NCI-H2196 treated with DMSO at 0.1 percent for 48 hours (cell line): ENCODE measurements at regions not wholly inside any gene's neighbourhood (a gene's known extent, or its start where the extent isn't known, plus 50 kb on each side); places are given as distances from the start of the nearest gene placed in this dataset.

ENCODE experiments used
- DNase-seq: peaks from one replicate; lab custom pipeline; 2025; ENCODE audit not compliant: unreplicated experiment; lab: John Stamatoyannopoulos, UW

DNA sequence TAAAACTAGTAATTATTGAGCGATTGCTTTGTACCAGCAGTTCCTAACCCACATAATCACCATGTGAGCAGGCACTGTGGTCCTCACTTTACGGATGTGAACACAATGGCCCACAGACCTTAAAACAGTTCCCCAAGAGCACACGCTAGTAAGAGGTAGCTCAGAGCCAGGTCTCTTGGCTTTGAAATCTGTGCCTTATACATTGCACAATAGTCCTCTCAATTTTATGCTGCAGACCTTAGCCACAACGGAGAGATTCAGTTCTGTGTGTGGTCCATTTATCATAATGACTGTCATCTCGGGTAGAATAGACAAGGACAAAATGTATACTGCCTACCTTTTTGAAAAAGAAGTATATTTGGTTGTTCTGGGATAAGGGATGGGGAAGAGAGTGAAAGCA, 289.0 kb upstream of the ANKRD55 start:
- DNase-seq: no peak

DNA sequence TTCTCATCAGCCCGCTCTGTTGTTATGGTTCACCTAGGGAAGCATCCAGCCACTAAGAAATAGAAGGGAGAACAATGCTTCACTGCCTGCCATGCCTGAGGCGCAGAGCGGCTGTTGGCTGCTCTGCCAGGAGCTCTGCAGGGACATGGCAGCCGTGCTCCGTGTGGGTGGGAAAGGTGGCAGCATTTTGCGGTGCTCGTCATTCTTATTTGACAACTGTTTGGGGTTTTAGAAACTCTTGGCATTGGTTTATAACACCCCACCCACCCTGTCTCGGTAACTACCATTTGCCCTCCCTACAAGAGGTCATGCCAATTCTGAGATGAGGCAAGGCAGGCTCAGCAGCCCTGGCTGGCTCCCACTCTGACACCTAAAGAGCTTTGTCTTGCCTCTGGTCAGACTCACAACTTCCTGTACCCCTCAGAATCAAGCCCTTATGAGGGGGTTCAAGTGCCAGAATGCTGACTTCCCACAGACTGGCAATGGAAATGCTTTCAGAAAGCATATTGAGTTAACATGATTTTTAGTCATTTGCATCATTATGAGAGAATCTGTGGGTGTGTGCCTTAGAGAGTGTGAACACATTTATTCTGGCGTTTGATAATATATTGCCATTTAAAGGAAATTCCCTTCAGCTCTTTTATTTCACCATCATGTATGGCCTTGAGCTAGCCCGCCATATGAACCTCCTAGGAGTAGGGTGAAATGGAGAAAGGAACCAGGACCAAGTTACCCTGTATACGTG, 288.0 kb upstream of the ANKRD55 start:
- DNase-seq: no peak

DNA sequence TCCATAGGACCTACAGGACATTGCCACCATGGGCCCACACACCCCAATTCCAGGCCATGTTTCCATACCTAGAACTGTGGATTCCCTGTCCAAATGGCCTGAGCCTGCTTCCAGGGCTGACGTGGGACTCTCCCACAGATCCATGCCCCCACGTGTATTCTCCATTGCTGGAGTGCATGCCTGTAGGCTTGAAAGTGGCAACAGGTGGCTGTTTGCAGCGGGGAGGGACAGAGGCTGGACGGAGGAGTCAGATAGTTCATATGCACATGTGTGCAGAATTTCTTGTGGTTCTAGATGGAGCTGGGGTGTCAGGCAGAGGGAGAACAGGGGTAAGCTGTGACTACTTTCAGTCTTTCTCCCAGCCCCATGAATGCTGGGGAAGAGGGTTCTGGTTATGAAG, 285.7 kb upstream of the ANKRD55 start:
- no peak for DNase-seq

DNA sequence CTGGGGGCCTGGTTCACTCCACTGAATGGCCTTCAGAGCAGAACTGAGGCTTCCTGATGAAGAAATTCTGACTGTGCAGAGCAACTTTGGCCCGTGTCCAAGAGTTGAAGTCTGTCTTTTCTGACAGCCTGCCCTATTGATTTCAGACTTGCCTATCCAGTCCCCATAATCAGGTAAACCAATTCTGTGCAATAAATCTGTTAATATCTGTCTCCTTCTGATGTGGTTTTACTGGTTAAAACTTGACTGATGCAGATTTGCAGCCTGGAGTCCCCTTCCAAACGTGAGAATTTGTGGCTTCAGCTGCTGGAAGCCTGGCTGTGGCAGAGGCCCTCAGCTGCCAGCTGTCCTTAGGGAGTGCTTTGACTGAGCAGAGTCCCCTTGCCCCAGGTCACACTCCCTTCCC, 283.9 kb upstream of the ANKRD55 start:
- DNase-seq: no peak

DNA sequence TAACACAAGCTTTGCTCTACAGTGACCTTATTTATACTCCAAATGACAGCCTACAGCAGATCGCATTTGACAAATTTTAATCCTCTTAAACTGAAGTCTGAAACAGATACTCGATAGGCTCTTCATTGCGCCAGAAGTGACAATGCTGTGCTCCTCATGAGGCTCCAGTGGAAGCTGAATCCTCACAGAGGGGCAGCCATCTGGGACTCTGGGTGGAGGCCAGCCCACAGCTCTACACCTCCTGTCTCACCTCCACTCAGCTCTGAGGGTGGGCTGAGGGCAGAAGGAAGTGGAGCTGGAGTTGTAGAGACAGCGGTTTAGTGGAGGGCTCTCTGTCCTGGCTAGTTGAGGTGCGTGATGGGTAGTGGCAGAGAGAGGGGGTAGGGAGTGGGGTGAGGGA, 283.3 kb upstream of the ANKRD55 start:
- no peak for DNase-seq

DNA sequence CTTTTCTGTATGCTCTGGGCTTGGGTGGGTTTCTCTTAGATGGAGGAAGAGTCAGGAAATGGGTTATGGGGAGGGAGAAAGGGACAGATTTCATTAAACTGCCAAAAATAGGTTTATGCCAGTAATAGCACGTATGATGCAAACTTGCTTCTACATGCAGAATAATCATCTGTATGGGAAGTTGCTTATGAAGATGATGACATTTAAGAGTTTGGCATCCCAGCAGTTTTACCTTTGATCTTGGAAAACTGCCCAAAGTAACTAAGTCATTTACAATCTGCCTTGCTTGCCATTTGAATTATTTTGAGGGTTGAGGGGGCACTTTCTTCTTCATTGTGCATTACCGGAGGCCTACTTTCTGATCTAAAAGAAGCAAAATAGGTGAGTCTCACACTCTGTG, 282.9 kb upstream of the ANKRD55 start:
- no peak for DNase-seq

DNA sequence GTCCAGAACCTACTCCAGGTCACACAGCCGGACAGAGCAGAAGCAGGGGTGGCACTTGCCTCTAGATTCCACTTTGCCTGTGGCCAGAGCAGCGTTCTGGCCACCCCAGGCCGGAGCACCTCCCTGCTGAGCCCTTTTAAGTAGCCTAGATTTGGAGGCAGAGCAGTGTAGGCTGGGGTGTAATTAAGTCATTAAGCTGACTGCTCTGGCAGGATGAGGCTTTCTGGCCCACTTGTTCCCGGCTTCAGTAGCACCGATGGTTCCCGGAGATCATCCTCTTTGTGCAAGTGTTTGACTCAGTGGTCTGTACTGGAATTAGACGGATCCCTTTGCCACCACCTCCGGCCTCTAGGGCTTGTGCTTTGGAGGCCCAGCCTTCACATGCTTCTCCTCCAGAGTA, 281.9 kb upstream of the ANKRD55 start:
- no peak for DNase-seq

DNA sequence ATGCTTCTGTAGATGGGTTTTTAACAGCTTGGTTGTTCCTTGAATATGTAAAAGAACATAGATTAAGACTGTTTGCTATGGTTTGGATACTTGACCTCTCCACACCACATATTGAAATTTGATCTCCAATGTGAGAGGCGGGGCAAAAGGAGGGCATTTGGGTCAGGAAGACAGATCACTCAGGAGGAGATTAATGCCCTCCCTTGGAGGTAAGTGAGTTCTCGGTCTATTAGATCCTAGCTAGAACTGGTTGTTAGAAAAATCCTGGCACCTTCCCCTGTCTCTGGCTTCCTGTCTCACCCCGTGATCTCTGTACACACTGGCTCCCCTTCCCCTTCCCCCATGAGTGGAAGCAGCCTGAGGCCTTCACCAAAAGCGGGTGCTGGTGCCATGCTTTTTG, 281.1 kb upstream of the ANKRD55 start:
- no peak for DNase-seq

DNA sequence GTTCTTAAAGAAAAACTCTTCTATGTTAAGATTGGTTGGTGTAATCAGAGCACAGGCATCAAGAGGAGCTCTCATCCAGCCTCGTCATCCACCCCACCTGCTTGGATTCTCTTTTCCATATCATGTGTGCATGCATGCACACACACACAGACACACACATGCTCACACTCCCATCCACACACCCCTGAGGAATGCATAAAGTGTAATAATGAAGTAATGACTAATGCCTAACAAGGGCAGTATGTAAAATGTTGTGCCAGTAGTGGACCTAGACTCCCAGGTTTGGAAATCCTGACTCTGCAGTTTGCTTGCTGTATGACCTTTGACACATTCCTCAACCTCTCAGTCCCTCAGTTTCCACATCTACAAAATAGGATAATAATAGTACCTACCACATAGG, 280.0 kb upstream of the ANKRD55 start:
- no peak for DNase-seq

DNA sequence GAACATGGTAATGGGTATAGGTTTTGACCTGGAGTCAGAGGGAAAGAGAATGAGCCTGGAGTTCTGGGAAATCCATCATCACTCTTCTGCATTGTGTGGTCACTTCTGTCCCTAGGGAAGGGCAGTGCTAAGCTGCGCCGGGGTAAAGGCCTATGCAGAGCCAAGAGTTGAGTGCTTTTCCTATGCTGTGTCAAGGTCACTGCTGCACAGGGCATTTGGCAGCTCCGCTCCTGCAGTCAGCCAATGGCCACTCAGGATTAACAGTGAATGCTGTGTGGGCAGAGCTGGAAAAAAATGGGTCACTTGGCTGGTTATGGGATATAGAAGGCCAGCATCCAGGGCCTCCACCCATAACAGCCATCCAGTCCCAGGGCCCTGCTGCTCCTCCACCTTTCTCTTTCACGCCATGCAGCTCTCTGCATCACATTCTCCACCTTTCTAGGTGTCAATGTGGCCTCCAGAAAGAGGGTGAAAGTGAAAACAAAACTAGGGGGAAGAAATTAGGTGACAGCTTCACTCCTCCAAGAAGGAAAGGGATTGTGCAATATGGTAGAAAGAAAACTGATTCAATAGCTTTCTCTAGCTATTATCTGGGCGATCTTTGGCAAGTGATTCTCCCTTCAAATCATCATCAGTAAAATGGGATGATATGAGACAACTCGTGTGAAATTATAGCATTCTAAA, 279.3 kb upstream of the ANKRD55 start:
- DNase-seq: no peak

DNA sequence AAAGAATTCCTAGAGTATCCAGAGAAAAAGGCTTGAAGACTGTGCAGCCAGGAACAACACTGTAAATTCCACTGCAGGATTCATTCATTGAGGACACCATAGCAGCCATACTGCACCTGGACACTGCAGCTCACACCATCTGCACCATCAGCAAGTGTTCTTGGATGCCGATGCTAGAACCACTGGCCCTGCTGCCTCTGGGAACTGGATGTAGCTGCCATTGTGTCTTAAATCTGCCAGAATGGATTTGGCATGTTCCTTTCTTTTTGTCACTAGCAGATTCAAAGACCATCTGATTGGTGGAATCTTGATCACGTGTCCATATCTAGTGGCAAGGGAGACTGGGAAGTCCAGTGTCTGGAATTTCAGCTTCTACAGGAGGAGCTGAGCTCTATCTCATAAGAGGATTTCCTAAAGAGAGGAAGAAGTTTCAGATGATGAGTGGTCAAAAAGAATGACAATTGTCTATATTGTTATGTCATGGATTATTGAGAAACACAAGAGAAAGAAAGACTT, 278.3 kb upstream of the ANKRD55 start:
- DNase-seq: no peak

DNA sequence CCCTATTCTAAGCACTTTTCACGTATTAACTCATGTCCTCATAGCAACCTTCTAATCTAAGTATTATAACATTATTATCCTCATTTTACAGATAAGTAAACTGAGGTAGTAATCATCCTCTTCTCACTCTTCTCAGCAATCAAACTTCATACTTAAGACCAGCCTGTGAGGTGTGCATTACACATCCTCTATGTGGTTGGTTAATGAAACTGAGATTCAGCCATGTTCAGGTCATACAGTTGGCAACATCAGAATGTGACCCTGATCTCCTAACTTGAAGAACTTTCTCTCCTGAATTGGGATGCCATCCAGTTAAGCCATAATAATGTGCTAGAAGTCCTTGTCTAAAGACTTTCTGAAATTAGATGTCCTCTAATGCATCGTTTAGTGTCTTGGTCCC, 275.1 kb upstream of the ANKRD55 start:
- no peak for DNase-seq

DNA sequence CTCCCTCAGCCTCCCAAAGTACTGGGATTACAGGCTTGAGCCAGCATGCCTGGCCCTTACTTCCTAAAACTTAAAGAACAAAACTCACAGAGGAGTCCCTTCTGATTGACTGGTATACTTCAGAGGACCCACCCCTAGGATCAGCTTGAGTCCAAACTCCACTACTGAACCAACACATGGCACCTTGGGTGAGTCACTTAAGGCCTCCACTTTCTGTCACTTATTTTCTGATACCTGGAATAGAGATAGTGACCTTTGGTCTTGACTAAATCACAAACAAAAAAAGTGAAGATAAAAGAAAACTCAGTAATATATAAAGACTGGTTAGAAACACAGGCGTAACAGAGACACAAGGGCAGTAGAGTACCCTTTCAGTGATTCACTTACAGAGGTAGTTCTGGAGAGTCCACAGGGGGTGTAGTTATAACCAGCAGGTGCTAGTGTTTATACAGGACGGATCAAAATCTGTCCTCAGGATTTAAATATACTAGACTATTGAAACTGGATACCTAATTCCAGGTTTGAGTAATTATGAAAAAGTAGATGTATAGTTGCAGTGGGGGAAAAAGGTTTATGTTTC, 274.3 kb upstream of the ANKRD55 start:
- DNase-seq: no peak

DNA sequence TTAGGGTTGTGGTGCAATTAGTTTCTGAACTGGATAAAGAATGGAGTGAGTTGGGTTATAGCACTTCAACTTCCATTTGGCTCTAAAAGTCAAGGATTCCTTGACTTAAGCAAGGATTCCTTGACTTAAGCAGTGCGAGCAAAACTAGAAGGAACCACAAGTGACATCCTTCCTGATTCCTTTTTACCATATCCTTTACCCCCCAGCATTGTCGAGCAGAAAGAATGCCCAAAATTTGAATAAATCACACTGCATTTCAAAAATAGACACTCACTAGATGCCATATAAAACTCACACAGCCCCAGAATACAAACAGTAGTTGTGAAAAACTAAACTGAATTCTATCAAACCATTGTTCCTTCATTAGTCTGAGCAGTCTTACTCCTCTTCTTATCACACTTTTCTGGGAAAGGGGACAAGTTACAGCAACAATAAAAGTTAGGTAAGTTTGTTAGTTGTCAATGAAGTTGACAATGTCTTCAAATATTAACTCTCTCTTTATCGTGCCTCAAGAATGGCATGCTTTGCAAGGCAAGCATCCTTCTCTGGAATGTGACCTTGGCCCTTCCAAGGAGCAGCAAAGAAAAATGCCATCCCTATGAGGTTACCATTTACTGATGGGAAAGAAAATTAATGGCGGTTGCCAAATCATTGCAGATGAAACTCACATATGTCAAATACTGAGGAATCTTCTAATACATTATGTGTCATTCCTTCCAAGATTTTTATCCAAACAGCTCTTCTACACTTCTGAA, 273.3 kb upstream of the ANKRD55 start:
- no peak for DNase-seq

DNA sequence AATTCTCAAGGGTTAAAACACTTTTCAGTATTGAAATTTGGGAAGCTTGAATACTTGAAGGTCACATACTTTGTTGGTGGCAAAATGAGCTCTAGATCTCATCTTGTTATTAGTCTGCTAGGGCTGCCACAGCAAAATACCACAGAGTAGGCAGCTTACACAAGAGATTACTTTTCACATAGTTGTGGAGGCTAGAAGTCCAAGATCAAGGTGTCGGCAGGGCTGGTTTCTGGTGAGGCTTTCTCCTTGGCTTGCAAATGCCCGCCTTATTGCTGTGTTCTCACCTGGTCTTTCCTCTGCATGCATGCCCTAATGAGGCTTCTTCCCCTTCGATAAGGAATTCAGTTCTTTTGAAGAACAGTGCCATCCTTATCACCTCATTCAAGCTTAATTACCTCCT, 270.8 kb upstream of the ANKRD55 start:
- no peak for DNase-seq

DNA sequence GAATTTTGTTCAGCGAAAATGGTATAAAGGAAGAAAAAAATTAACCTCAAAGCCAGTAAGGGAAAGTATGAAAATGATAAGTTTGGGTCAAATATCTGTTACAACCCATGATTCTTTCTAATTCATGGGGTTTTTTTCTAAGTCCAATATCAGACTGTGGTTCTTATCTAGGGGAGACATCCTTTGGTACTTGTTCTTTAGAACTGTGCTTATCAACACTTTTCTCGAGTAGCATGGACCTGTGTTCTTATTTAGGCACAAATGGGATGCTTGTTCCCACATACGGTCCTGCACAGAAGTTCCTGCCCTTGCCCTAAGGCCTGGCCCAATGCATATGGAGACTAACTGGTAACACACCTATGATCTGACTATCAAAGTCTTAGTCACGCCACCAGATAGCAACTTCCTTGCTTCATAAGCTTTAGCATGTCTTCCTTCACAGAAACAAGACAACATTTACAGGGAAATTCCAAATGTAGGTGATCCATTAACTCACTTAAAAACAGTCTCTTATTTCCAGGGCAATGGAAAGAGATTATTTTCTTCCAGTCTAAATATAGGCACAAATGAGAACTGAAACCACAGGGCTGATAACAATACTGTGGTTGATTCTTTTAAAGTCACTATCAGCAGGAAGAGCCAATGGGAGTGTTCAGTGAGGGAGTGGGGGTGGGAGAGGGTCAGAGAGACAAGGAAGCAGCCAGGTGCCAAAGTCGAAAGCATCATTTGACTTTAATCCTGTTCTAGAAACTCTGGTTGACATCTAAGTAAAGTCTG, 268.8 kb upstream of the ANKRD55 start:
- no peak for DNase-seq

DNA sequence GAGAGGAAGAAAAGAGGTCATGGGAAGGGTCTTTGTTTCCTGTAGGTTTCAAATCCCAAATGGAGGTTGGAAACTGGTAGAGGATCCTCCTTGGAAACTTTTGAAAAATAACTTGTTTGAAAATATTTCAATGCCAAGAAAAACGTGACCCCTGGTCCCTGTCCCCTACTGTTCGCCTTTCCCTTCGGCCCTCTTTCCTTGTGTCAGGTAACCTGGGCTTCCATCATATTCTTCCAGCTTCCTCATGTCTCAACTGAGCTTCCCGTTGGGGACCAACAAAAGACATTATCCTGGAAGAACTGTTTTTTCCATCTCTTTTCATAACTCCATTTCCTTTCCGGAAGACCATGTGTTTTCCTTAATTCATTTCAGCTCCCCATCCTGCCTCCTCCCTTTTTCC, 266.8 kb upstream of the ANKRD55 start:
- DNase-seq: no peak

DNA sequence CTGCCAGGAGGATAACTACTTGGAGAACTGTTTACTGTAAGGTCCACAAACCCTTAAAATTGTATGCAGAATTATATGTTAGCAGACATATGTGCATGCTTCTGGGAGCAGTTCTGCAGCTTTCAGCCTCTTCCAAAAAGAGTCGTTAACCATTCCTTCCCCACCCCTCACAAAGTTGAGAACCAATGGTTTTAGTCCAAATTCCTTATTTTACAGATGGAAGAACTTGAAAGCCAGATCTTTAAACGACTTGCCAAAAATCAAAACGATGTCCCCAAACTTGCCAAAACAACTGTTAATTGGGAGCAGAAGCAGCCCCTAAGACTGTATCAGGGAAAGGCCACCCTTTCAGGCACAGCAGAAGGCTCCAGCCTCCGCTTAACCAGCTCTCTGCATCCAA, 266.4 kb upstream of the ANKRD55 start:
- DNase-seq: no peak

DNA sequence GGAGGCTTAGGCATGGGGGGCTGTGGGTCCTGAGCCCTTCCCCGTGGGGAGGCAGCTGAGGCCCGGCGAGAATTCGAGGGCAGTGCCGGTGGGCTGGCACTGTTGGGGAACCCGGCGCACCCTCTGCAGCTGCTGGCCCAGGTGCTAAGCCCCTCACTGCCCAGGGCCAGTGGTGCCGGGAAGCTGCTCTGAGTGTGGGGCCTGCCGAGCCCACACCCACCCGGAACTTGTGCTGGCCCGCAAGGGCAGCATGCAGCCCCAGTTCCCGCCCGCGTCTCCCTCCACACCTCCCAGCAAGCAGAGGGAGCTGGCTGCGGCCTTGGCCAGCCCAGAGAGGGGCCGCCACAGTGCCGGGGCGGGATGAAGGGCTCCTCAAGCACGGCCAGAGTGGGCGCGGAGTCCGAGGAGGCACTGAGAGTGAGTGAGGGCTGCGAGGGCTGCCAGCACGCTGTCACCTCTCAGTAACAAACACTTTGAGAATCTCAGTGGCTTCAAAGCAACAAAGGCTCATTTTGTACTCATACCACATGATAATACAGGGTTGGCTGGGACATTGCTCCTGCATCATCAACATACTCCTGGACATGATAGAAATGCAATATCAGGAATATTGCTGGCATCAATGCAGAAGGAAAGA, 265.7 kb upstream of the ANKRD55 start:
- no peak for DNase-seq

DNA sequence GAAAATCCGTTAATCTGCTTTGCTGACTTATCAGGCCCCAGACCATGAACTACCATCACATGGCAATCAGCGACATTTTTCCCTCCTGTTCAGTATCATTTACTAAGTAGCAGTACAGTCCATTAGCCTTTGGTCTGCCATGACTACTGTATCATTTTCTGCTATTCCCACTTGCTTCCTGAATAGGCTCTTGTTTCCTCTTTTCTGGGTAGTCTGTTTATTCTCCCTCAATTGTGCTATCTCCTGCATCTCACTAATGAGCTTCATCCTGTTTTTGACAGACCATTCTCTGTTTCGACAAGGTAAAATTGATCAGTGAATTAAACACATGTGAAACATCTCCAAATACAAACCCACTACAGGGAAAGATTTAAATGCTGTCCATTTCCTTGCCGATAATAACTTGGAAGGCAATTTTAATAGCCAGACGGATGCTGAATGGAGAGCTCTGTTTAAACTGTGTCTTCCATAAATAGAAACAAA, 263.5 kb upstream of the ANKRD55 start:
- DNase-seq: no peak
